GM21528 (cell line): ENCODE measurements at regions not wholly inside any gene's neighbourhood (a gene's known extent, or its start where the extent isn't known, plus 50 kb on each side); places are given as distances from the start of the nearest gene placed in this dataset.
"Not testable (repeated sequence)": the region's sequence is repeated elsewhere in the genome, so short reads cannot be mapped to it uniquely, and the experiment has no call there.

ENCODE experiments used
- ATAC-seq: cut with Tn5 transposase; IDR thresholded peaks from one replicate; pipeline ENCODE4 v1.9.1; 2021; ENCODE audit warnings: mild to moderate bottlenecking, moderate library complexity; ENCODE audit not compliant: unreplicated experiment, low FRiP score

DNA sequence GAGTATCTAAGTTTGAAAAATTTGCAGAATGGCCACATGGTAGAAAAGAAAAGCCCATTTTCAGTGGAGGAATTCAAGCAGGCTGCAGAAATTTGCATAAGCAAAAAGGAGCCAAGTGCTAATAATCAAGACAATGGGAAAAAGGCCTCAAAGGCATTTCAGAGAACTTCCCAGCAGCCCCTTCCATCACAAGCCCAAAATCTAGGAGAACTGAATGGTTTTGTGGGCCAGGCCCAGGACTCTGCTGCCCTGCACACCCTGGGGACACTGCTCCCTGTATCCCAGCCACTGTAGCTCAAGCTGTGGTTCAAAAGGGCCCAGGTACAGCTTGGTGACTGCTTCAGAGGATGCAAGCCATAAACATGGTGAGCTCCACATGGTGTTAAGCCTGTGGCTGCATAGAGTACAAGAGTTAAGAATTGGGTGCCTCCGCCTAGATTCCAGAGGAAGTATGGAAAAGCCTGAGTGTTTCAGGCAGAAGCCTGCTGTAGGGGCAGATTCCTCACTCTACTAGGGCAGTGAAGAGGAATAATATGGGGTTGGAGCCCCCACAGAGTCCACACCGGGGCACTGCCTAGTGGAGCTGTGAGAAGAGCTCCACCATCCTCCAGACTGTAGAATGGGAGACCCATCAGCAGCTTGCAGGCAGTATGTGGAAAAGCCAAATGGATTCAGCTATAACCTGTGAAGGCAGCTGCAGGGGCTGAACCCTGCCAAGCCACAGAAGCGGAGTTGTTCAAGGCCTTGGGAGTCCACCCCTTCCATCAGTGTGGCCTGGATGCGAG is 720.7 kb upstream of the CTNND2 start:
- no peak for ATAC-seq

- ATAC-seq = no peak
Measured at GRCh38 chr5:12623408-12623807, 719.2 kb upstream of the CTNND2 start.

- ATAC-seq = no peak
Measured at GRCh38 chr5:12616093-12616492, 711.8 kb upstream of the CTNND2 start.

DNA sequence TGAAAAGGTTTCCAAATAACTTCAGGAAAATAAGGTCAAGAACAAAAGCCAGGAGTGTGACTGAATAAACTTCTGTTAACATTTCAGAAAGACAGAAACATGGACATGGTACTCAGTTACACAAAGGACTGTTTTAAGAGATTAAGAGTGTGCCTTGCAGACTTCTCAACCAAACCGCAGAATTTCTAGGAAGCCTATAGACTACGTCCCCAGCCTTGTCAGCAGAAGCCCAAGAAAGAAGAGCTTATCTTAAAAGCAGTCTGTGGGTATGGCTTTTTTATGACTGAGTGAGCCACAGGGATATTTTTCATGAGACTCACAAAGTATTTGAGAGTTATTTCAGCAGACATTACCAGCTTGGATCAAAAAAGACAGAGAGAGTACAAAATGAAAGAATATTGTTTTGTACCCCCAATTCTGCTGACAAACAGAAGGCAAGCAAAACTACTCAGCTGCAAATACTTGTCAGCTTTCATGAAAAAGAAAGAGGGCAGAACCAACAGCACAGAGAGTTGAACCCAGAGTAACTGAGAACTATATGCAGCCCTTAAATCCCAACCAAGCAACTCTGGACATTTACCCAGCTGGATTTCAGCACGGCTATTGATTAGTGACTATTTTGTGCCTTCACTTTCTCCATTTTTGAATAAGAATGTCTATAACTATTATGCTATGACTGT is 711.0 kb upstream of the CTNND2 start:
- no peak for ATAC-seq

- ATAC-seq = no peak
Measured at GRCh38 chr5:12614608-12615007, 710.4 kb upstream of the CTNND2 start.

DNA sequence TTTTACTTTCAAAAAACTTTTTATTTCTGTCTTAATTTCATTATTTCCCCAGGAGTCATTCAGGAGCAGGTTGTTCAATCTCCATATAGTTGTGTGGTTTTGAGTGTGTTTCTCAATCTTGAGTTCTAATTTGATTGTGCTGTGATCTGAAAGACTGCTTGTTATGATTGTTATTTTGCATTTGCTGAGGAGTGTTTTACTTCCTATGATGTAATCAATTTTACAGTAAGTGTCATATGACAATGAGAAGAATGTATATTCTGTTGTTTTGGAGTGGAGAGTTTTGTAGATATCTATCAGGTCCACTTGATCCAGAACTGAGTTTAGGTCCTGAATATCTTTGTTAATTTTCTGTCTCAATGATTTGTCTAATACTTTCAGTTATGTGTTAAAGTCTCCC is 706.9 kb upstream of the CTNND2 start:
- ATAC-seq = no peak

DNA sequence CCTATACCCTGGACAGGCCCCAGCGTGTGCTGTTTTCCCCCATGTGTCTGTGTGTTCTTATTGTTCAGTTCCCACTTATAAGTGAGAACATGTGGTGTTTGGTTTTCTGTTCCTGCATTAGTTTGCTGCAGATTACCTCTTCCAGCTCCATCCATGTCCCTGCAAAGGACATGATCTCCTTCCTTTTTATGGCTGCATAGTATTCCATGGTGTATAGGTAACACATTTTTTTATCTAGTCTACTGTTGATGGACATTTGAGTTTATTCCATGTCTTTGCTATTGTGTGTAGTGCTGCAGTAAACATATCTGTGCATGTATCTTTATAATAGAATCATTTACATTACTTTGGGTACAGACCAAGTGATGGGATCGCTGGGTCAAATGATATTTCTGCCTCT is 703.6 kb upstream of the CTNND2 start:
- not testable (repeated sequence) for ATAC-seq

GRCh38 chr5:12592228-12592627 is 688.0 kb upstream of the CTNND2 start:
- ATAC-seq = no peak

GRCh38 chr5:12586406-12586805 is 682.2 kb upstream of the CTNND2 start:
- ATAC-seq = no peak

- not testable (repeated sequence) for ATAC-seq
Measured at GRCh38 chr5:12578803-12579202, 674.6 kb upstream of the CTNND2 start.

- not testable (repeated sequence) for ATAC-seq
Measured at GRCh38 chr5:12576953-12577352, 672.7 kb upstream of the CTNND2 start.

DNA sequence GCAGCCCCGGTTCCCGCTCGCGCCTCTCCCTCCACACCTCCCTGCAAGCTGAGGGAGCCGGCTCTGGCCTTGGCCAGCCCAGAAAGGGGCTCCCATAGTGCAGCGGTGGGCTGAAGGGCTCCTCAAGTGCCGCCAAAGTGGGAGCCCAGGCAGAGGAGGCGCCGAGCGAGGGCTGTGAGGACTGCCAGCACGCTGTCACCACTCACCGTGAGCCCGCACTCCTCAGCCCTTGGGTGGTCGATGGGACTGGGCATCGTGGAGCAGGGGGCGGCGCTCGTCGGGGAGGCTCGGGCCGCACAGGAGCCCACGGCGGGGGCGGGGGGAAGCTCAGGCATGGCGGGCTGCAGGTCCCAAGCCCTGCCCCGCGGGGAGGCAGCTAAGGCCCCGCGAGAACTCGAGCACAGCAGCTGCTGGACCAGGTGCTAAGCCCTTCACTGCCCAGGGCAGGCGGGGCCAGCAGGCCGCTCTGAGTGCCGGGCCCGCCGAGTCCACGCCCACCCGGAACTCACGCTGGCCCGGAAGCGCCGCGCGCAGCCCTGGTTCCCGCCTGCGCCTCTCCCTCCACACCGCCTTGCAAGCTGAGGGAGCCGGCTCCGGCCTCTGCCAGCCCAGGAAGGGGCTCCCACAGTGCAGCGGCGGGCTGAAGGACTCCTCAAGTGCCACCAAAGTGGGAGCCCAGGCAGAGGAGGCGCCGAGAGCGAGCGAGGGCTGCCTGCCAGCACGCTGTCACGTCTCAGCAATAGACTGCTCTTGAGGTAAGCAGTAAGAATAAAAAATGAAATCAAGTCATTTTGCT is 670.2 kb upstream of the CTNND2 start:
- not testable (repeated sequence) for ATAC-seq

DNA sequence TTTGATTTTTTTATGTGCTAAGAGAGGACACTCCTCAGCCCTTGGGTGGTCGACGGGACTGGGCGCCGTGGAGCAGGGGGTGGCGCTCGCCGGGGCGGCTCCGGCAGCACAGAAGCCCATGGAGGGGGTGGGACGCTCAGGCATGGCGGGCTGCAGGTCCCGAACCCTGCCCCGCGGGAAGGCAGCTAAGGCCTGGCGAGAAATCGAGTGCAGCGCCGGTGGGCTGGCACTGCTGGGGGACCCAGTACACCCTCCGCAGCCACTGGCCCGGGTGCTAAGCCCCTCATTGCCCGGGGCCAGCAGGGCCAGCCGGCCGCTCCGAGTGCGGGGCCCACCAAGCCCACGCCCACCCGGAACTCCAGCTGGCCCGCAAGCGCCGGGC is 669.7 kb upstream of the CTNND2 start:
- ATAC-seq = not testable (repeated sequence)

GRCh38 chr5:12570688-12571087 is 666.4 kb upstream of the CTNND2 start:
- ATAC-seq = no peak

GRCh38 chr5:12566441-12566840 is 662.2 kb upstream of the CTNND2 start:
- ATAC-seq = no peak

GRCh38 chr5:12557012-12557411 is 652.8 kb upstream of the CTNND2 start:
- ATAC-seq = no peak

GRCh38 chr5:12526113-12526512 is 621.9 kb upstream of the CTNND2 start:
- no peak for ATAC-seq

DNA sequence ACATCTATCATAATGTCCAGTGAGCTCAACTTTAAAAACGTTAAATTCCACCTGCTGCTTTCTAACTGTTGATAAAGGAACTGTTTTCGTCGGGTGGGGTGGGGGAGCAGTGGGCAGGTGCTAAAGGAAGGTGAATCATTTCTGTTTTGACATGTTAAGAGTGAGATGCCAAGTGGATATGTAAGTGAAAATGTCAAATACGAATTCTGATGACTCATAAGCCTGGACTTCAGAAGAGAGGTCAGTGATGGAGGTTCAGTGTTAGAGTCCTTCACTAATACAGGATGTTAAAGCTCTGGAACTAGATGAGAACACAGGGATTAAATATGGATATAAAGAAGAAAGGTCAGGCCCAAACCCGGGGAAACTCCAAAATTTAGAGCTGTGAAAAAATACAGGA is 617.9 kb upstream of the CTNND2 start:
- no peak for ATAC-seq

DNA sequence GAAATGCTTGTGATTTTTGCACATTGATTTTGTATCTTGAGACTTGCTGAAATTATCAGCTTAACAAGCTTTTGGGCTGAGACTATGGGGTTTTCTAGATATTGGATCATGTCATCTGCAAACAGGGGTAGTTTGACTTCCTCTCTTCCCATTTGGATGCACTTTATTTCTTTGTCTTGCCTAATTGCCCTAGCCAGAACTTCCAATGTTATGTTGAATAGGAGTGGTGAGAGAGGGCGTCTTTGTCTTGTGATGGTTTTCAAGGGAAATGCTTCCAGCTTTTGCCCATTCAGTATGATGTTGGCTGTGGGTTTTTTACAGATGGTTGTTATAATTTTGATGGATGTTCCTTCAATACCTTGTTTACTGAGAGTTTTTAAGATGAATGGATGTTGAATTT is 600.7 kb upstream of the CTNND2 start:
- not testable (repeated sequence) for ATAC-seq

GRCh38 chr5:12488161-12488560 is 583.9 kb upstream of the CTNND2 start:
- no peak for ATAC-seq

GRCh38 chr5:12480487-12480886 is 576.2 kb upstream of the CTNND2 start:
- ATAC-seq = no peak
